ENCODE measurements at regions not wholly inside any gene's neighbourhood (a gene's known extent, or its start where the extent isn't known, plus 50 kb on each side); places are given as distances from the start of the nearest gene placed in this dataset.

- no peak overlapping the region for H3K56ac ChIP-seq (replicated peaks; ENCODE audit: insufficient read length, low read depth, low read length)
- no peak for FAIRE-seq
- no peak for DNase-seq (ENCODE audit: low read depth in 1 of 2, low spot score in 2 of 2)
- H3K79me1 ChIP-seq (ENCODE audit: low read depth, low read length): no peaks in the 10 kb centered on the region
- H3K9ac ChIP-seq (replicated peaks in 1 of 4; ENCODE audit: extremely low read depth in 1 of 4, low read depth in 3 of 4, low read length in 3 of 4): no peak overlapping the region
- CTCF ChIA-PET (ENCODE audit: partially characterized antibody): interaction anchor here (1.3 kb wide), 1 partner anchor 133 kb away, joined by 3 read pairs; no protein-coding TSS in a partner anchor
- POLR2A ChIA-PET (ENCODE audit: partially characterized antibody): no interaction called here
- no peak for TF ChIP-seq CHD2 (IDR thresholded peaks at IDR 0.05; ENCODE audit: low read length)
- TF ChIP-seq JUND (IDR thresholded peaks at IDR 0.05; ENCODE audit: low read length): no peak
- no peak for TF ChIP-seq TAF1 (IDR thresholded peaks at IDR 0.05; ENCODE audit: low read depth, low read length)
- H3K23ac ChIP-seq (ENCODE audit: insufficient read length): no peak overlapping the region
- 0 out of 7 replicates have a peak, but pooled peaks cover 0 to 3% (median 0%) of the 10 kb centered on the region in 4 experiments for H3K4me1 ChIP-seq (replicated peaks in 1 of 4; ENCODE audit: control insufficient read depth in 3 of 4, insufficient read depth in 4 of 4, low read length in 3 of 4)
- H3K4me2 ChIP-seq (ENCODE audit: insufficient read depth in 1 of 2, low read depth in 2 of 2, low read length in 2 of 2): no peak overlapping the region
- no peak overlapping the region for H2BK20ac ChIP-seq (ENCODE audit: low read length)
- no peak overlapping the region for H3K27ac ChIP-seq (ENCODE audit: low read depth, low read length)
- no peak overlapping the region for H4K5ac ChIP-seq (ENCODE audit: insufficient read length, low read depth, low read length)
- H3K4ac ChIP-seq (replicated peaks; ENCODE audit: insufficient read length, low read depth, low read length): no peak overlapping the region
- no peak overlapping the region for H3K14ac ChIP-seq (ENCODE audit: insufficient read length)
- no peak overlapping the region for H2BK120ac ChIP-seq (replicated peaks; ENCODE audit: low read depth, low read length)
- H3K27me3 ChIP-seq (replicated peaks in 1 of 4; ENCODE audit: control insufficient read depth in 3 of 4, extremely low read depth in 1 of 4, insufficient read depth in 3 of 4, low read length in 3 of 4): no peaks in the 10 kb centered on the region
- H2BK15ac ChIP-seq (ENCODE audit: low read length): no peak overlapping the region
- H3K9me3 ChIP-seq (ENCODE audit: insufficient read depth in 2 of 2, low read depth in 1 of 2, low read length in 1 of 2): no peaks in the 10 kb centered on the region
- H2BK5ac ChIP-seq (ENCODE audit: low read depth, low read length): no peak overlapping the region
- H3K79me2 ChIP-seq (ENCODE audit: control insufficient read depth in 1 of 2, insufficient read depth in 2 of 2, low read length in 2 of 2): no peaks in the 10 kb centered on the region
- H3K36me3 ChIP-seq (ENCODE audit: control insufficient read depth in 2 of 4, insufficient read depth in 4 of 4, low read length in 3 of 4): no peaks in the 10 kb centered on the region
- H4K20me1 ChIP-seq (replicated peaks in 1 of 2; ENCODE audit: control insufficient read depth in 1 of 2, insufficient read depth in 2 of 2, low read length in 2 of 2): no peaks in the 10 kb centered on the region
- no peak overlapping the region for H2AFZ ChIP-seq (ENCODE audit: low read length)
- peaks cover 2% of the 10 kb centered on the region; the same call in 1 of the 2 replicates for H3K23me2 ChIP-seq (ENCODE audit: low read depth, low read length)
- H3K18ac ChIP-seq (ENCODE audit: extremely low read depth, low read length): no peak overlapping the region
- no peak overlapping the region for H4K8ac ChIP-seq (ENCODE audit: extremely low read depth, insufficient read depth, low read length)
- no peak overlapping the region for H2BK12ac ChIP-seq (ENCODE audit: low read depth, low read length)
- no peak overlapping the region for H4K91ac ChIP-seq (replicated peaks; ENCODE audit: insufficient read length, low read length)
- no peak overlapping the region for H2AK5ac ChIP-seq (ENCODE audit: low read depth, low read length)
- no peak overlapping the region for H3K4me3 ChIP-seq (ENCODE audit: extremely low read depth in 1 of 4, insufficient read depth in 2 of 4, low read depth in 3 of 4, low read length in 4 of 4)
These were observed 182.0 kb upstream of the SESN3 start for GRCh38 chr11:95413021-95413420.
